ENCODE measurements at regions not wholly inside any gene's neighbourhood (a gene's known extent, or its start where the extent isn't known, plus 50 kb on each side); places are given as distances from the start of the nearest gene placed in this dataset.

GRCh38 chr4:27149541-27150212, 289.0 kb downstream of the STIM2 start:
- no peaks in the 10 kb centered on the region for H3K36me3 ChIP-seq (ENCODE audit: low read depth)
- intact Hi-C loops (cut with DNase I, micrococcal nuclease), result no loop called here
- TF ChIP-seq CTCF (IDR thresholded peaks at IDR 0.05), result no peak
- H3K9me3 ChIP-seq, result no peaks in the 10 kb centered on the region
- no peak for DNase-seq
- H3K4me3 ChIP-seq, result no peak overlapping the region
- no peaks in the 10 kb centered on the region for H3K4me1 ChIP-seq (ENCODE audit: low read depth)
- ATAC-seq, result no peak

DNA sequence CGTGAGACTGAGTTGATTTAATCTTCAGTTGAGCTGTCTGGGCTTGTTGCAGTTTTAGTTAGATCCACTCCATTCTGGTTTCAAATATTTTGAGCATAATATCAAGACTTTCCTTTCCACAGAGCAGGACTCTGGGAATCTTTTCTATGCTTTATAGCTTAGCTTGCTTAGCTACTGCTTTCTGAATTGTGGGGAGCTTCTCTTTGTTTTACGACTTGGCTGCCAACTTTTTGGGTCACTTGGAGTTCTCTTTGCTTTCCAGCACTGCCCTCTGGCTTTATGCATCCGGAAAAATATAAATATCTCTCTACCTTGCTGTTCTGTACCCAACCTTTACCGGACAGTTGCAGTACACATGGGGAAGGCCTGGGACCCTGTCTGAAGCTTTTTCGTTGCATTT, 292.1 kb downstream of the STIM2 start:
- TF ChIP-seq CTCF (IDR thresholded peaks at IDR 0.05), result no peak
- H3K9me3 ChIP-seq, result no peaks in the 10 kb centered on the region
- no peak overlapping the region for H3K4me3 ChIP-seq
- H3K36me3 ChIP-seq (ENCODE audit: low read depth), result no peaks in the 10 kb centered on the region
- ATAC-seq (no peak), DNase-seq (no peak)
- no peaks in the 10 kb centered on the region for H3K4me1 ChIP-seq (ENCODE audit: low read depth)
- intact Hi-C loops (cut with DNase I, micrococcal nuclease), result no loop called here

- intact Hi-C loops (cut with DNase I, micrococcal nuclease), result no loop called here
These were observed 294.1 kb downstream of the STIM2 start for GRCh38 chr4:27154706-27155105.

DNA sequence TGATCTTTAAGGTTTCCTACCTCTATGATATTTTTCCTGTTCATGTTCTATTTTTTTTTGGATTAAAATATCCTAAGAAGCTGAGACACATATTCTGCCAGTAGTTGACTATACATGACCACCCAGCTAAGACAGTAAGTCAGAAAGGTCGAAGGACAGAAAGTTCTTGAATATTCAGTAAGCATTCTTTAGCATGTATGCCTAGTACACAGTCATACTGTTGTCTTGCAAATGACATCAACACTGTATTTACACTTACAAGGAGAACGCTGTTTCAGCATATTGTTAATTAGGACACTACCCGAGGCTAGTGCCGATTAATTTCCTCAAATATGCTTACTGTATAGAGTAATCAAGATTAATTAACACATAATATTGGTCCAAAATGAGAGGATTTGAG, 300.6 kb downstream of the STIM2 start:
- Histone ChIP-seq H3K4me3 (no peak overlapping the region), H3K36me3 (ENCODE audit: low read depth) (no peaks in the 10 kb centered on the region), H3K4me1 (ENCODE audit: low read depth) (no peaks in the 10 kb centered on the region), H3K9me3 (no peaks in the 10 kb centered on the region)
- no peak for DNase-seq
- no peak for TF ChIP-seq CTCF (IDR thresholded peaks at IDR 0.05)
- ATAC-seq, result no peak
- intact Hi-C loops (cut with DNase I, micrococcal nuclease), result no loop called here

More at GRCh38 chr4:27154706-27155105, 294.1 kb downstream of the STIM2 start:
- no peak for TF ChIP-seq CTCF (IDR thresholded peaks at IDR 0.05)
- H3K4me1 ChIP-seq (ENCODE audit: low read depth), result no peaks in the 10 kb centered on the region
- H3K36me3 ChIP-seq (ENCODE audit: low read depth), result no peaks in the 10 kb centered on the region
- DNase-seq (no peak), ATAC-seq (peak; percentile 73)
- H3K9me3 ChIP-seq, result no peaks in the 10 kb centered on the region
- H3K4me3 ChIP-seq, result no peak overlapping the region

DNA sequence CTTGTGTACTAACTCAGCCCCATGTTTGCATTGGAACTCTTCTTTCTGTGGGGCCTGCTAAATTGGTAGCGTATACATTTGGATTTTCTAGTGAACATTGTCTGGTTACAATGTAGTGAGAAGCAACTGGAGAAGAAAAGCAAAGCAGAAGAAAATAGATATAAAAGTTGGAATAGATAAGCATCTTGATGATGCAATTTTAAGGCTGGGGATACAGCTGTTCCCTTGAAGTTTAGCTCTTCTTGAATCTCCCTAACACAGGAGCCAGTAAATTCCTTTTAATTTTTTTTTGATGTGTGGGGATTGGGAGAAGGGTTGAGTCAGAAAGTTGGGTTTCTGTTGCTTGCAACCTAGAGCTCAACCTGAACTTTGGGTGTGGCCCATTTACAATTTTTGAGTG, 308.1 kb downstream of the STIM2 start:
- no peaks in the 10 kb centered on the region for H3K36me3 ChIP-seq (ENCODE audit: low read depth)
- no peaks in the 10 kb centered on the region for H3K9me3 ChIP-seq
- ATAC-seq (no peak), DNase-seq (no peak)
- TF ChIP-seq CTCF (IDR thresholded peaks at IDR 0.05), result no peak
- no peak overlapping the region for H3K4me3 ChIP-seq
- H3K4me1 ChIP-seq (ENCODE audit: low read depth), result no peaks in the 10 kb centered on the region
- intact Hi-C loops (cut with DNase I, micrococcal nuclease), result no loop called here

- Histone ChIP-seq H3K4me3 (no peak overlapping the region), H3K36me3 (ENCODE audit: low read depth) (no peaks in the 10 kb centered on the region), H3K4me1 (ENCODE audit: low read depth) (no peaks in the 10 kb centered on the region), H3K9me3 (no peaks in the 10 kb centered on the region)
- ATAC-seq (no peak), DNase-seq (no peak)
- intact Hi-C loops (cut with DNase I, micrococcal nuclease), result no loop called here
- no peak for TF ChIP-seq CTCF (IDR thresholded peaks at IDR 0.05)
These were observed 312.6 kb downstream of the STIM2 start for GRCh38 chr4:27173280-27173679.

All from mucosa of descending colon (tissue), 3 donors.